K562 (cell line): ENCODE measurements at regions not wholly inside any gene's neighbourhood (a gene's known extent, or its start where the extent isn't known, plus 50 kb on each side); places are given as distances from the start of the nearest gene placed in this dataset.

Source experiments
- ILF3 ChIP-seq: fragments of 450-650 bp; IDR thresholded peaks from 2 replicates; pipeline ENCODE4 v1.6.1; 2018; ENCODE audit warnings: antibody characterized with exemption, mild to moderate bottlenecking, moderate library complexity, borderline replicate concordance
- NR0B1 ChIP-seq: fragments of 450-650 bp; IDR thresholded peaks from one replicate; pipeline ENCODE4 v1.6.1; 2018; ENCODE audit warnings: mild to moderate bottlenecking, moderate library complexity; ENCODE audit not compliant: partially characterized antibody
- SMC3 ChIP-seq: conservative IDR thresholded peaks from 2 replicates; pipeline ENCODE4 v1.6.1; 2011; ENCODE audit warnings: low read depth, low read length, improper control_type of control experiment; ENCODE audit not compliant: insufficient read depth
- XRCC5 ChIP-seq: fragments of 200-400 bp; formaldehyde crosslinking; IDR thresholded peaks from 2 replicates; pipeline ENCODE4 v1.6.1; 2017; ENCODE audit warnings: low read depth, mild to moderate bottlenecking, low read length
- ZNF609 ChIP-seq: sonication (generic); formaldehyde crosslinking; IDR thresholded peaks from 2 replicates; pipeline ENCODE4 v1.8.1; 2023; ENCODE audit warnings: missing genetic modification reagents, mild to moderate bottlenecking, borderline replicate concordance
- ZSCAN32 ChIP-seq: fragments of 450-650 bp; formaldehyde crosslinking; IDR thresholded peaks from 2 replicates; pipeline ENCODE4 v1.4.0; 2020; ENCODE audit warnings: mild to moderate bottlenecking, moderate library complexity

- TF ChIP-seq ZSCAN32 (no peak), XRCC5 (no peak), ILF3 (no peak), SMC3 (no peak), NR0B1 (no peak), ZNF609 (no peak)
- TF ChIP-seq, all 486 proteins: peak for 0
These were observed 344.2 kb downstream of the LRIG3 start (continued) for GRCh38 chr12:58576081-58576480.
